IPS-NIHi7 (cell line): ENCODE measurements at regions not wholly inside any gene's neighbourhood (a gene's known extent, or its start where the extent isn't known, plus 50 kb on each side); places are given as distances from the start of the nearest gene placed in this dataset.

Experiments used
- DNase-seq: peaks from one replicate; pipeline ENCODE4 v3.0.0; 2012; ENCODE audit warnings: mixed read lengths; ENCODE audit errors: extremely low spot score

GRCh38 chr4:31058656-31059055 is 338.5 kb downstream of the PCDH7 start:
- DNase-seq: no peak

GRCh38 chr4:31059753-31060522 is 339.8 kb downstream of the PCDH7 start:
- DNase-seq: no peak

GRCh38 chr4:31065086-31065485 is 344.9 kb downstream of the PCDH7 start:
- DNase-seq: no peak

GRCh38 chr4:31068257-31069075 is 348.3 kb downstream of the PCDH7 start:
- no peak for DNase-seq

- DNase-seq: no peak
These were observed 349.0 kb downstream of the PCDH7 start for GRCh38 chr4:31069151-31069550.

GRCh38 chr4:31071508-31072486 is 351.6 kb downstream of the PCDH7 start:
- DNase-seq: no peak

GRCh38 chr4:31075969-31076368 is 355.8 kb downstream of the PCDH7 start:
- no peak for DNase-seq

GRCh38 chr4:31078661-31079060 is 358.5 kb downstream of the PCDH7 start:
- no peak for DNase-seq

- no peak for DNase-seq
These were observed 360.7 kb downstream of the PCDH7 start for GRCh38 chr4:31080887-31081286.

GRCh38 chr4:31081366-31081765 is 361.2 kb downstream of the PCDH7 start:
- no peak for DNase-seq

GRCh38 chr4:31083456-31083855 is 363.3 kb downstream of the PCDH7 start:
- DNase-seq: no peak

GRCh38 chr4:31084806-31085416 is 364.7 kb downstream of the PCDH7 start:
- no peak for DNase-seq

- no peak for DNase-seq
These were observed 365.5 kb downstream of the PCDH7 start for GRCh38 chr4:31085689-31086088.

GRCh38 chr4:31086756-31087330 is 366.7 kb downstream of the PCDH7 start:
- no peak for DNase-seq

GRCh38 chr4:31088600-31089230 is 368.5 kb downstream of the PCDH7 start:
- DNase-seq: no peak

- DNase-seq: no peak
These were observed 369.6 kb downstream of the PCDH7 start for GRCh38 chr4:31089815-31090214.

GRCh38 chr4:31094474-31094873 is 374.3 kb downstream of the PCDH7 start:
- DNase-seq: no peak

GRCh38 chr4:31097999-31098398 is 377.8 kb downstream of the PCDH7 start:
- no peak for DNase-seq

GRCh38 chr4:31100536-31100935 is 380.4 kb downstream of the PCDH7 start:
- DNase-seq: no peak

- DNase-seq: no peak
These were observed 383.9 kb downstream of the PCDH7 start for GRCh38 chr4:31104043-31104442.

- DNase-seq: no peak
These were observed 384.4 kb downstream of the PCDH7 start for GRCh38 chr4:31104577-31104976.
